Retinal pigment epithelial cell (primary cell): ENCODE measurements at regions not wholly inside any gene's neighbourhood (a gene's known extent, or its start where the extent isn't known, plus 50 kb on each side); places are given as distances from the start of the nearest gene placed in this dataset.

Experiments used
- DNase-seq: peaks from one replicate; pipeline ENCODE4 v3.0.0-alpha.2; 2010; ENCODE audit warnings: low read depth
- H3K4me3 ChIP-seq: 2 replicates; pipeline ENCODE4 v1.5.1; 2011; ENCODE audit warnings: mild to moderate bottlenecking, low read length, control low read depth, moderate library complexity
- TF ChIP-seq, protein P1 (sequence below): conservative IDR thresholded peaks from 2 replicates; pipeline ENCODE4 v1.5.1; 2011; ENCODE audit warnings: low read depth, low read length, control low read depth, inconsistent platforms

DNA sequence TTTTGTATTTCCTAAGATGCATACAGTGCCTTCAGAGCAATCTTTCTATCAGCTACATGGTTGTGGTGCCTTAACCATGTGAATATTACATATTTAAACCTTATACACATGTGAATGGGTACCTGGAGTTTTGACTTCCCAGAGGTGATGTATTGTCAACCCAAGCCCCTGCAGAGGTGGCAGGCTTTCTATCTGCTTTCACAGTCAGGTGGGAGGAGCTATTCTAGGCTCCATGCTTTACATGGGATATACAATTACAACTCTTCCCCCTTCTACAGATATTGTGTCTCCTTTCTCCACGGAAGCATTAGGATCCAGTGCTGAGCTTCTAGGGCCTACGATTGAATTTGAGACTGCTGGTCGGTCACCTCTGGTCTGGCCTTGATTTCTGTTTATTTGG is 89.8 kb upstream of the TUT7 start:
- no peak overlapping the region for H3K4me3 ChIP-seq
- DNase-seq = no peak

DNA sequence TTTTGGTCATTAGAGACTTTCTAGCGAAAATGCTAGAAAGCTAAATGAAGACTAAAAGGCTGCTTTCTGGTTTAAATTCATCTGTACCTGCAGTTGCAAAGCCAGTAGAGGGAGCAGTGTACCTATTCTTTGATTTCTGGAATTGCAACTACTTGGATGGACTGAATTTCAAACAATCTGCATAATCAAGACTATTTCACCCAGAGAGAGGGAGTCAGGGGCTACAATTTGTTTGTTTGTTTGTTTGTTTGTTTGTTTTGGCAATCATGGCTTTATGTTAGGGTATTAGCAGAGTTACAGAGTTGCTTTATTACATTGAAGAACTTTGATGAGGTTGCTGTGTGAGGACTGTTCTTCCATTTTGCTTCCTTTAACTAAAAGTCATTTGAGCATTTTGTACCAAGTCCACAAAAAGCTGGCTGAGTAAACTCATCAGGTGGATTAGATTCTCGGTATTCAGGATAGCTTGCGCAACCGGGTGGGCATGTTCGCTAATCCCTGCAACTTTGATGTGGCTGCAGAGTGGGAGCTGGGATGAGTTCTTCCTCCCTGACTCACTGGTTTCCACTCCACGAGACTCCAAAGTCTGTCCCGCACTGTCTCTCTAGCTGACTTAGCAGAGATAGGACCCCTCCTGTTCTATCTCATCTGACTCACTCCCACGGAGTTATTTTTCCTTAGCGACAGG is 80.0 kb upstream of the TUT7 start:
- H3K4me3 ChIP-seq = no peak overlapping the region
- DNase-seq = peak; percentile 65
- TF ChIP-seq, protein P1, sequence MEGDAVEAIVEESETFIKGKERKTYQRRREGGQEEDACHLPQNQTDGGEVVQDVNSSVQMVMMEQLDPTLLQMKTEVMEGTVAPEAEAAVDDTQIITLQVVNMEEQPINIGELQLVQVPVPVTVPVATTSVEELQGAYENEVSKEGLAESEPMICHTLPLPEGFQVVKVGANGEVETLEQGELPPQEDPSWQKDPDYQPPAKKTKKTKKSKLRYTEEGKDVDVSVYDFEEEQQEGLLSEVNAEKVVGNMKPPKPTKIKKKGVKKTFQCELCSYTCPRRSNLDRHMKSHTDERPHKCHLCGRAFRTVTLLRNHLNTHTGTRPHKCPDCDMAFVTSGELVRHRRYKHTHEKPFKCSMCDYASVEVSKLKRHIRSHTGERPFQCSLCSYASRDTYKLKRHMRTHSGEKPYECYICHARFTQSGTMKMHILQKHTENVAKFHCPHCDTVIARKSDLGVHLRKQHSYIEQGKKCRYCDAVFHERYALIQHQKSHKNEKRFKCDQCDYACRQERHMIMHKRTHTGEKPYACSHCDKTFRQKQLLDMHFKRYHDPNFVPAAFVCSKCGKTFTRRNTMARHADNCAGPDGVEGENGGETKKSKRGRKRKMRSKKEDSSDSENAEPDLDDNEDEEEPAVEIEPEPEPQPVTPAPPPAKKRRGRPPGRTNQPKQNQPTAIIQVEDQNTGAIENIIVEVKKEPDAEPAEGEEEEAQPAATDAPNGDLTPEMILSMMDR = peak; percentile 84

More for the DNA sequence above, 89.8 kb upstream of the TUT7 start:
- TF ChIP-seq, protein P1 = no peak

DNA sequence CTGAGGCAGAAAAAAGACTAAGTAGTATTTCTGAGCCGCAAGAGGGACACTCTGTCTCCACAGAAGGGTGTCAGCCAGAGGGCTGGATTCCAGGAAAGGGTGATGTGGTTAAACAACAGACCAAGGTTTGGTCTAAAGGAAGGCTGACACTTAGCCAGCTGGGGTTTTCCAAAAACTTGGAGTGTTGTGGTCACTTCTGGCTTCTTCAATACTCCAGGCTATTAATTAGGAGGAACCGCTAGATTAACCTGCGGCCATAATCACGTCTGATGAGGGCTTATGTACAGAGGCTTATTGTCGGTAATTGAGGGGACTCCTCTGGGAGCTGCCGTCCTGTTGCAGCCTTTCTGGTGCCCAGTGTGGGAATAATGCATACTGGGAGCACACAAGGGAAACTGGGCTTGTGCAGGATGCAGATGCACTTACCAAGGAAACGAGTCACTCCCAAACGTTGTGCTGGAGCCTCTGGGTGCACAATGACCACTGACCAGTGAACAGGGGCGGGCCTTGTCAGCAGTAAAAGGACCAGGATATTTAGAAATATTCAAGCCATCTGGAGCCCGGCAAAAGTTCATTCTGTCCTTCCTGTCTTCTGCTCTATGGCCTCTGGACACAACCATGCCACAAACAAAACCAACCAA is 70.2 kb upstream of the TUT7 start:
- H3K4me3 ChIP-seq = no peak overlapping the region
- TF ChIP-seq, protein P1 = no peak
- DNase-seq = peak; percentile 47

DNA sequence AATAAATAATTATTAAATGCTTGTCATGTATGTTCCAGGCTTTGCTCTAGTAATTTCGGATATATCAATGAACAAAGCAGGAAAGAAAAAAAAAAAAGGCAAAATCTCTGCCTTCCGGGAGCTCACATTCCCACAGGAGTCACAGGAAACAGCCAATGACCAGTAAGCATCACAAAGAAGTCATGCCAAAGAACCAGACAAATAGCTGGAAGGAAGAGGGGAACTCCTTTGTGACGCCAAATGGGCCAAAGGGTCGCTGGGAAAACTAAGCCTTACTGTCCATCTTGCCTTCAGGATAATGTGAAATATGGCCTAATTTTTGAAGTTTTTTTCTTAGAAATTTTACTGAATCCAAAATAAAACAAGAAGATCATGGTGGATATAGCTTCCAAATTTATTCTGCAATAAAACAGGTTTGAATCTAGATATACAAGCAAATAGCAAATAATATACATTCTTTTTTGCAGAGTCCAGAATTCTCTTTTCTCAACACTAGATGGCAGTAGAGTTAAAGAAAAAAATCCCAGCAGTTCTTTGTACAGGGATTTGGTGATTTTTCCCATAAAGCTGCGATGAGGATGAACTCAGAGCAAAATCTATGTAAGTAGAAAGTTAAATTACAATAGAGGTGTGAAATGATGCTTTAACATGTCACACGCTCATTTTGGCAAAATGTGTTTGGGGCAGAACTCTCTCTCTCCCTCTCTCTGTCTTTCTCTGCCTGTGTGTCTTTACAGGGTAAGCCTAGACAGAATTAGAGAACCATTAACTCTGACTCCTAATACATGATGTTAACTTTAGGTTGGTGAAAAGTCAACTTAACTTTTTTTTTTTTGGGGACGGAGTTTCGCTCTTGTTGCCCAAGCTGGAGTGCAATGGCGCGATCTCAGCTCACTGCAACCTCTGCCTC is 60.0 kb upstream of the TUT7 start:
- no peak for DNase-seq
- no peak overlapping the region for H3K4me3 ChIP-seq
- TF ChIP-seq, protein P1 = peak; percentile 53

DNA sequence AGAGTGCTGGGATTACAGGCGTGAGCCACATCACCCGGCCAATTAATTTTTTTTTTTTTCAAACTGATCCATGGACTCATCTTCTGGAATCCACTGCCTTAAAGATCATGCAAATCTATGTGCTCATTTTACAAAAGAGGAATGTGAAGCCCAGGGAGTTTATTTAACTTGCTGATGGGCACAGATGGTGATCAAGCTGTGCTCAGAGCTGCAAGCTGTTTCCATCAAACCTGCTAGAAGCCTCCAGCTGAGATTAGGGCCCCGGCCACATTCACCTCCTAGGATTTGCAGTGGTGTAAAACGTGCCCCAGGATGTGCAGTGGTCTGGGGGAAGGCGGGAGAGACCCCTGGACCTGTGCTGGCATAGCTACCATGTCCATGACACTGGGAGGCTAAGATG is 56.1 kb upstream of the TUT7 start:
- TF ChIP-seq, protein P1 = no peak
- H3K4me3 ChIP-seq = no peak overlapping the region
- no peak for DNase-seq

DNA sequence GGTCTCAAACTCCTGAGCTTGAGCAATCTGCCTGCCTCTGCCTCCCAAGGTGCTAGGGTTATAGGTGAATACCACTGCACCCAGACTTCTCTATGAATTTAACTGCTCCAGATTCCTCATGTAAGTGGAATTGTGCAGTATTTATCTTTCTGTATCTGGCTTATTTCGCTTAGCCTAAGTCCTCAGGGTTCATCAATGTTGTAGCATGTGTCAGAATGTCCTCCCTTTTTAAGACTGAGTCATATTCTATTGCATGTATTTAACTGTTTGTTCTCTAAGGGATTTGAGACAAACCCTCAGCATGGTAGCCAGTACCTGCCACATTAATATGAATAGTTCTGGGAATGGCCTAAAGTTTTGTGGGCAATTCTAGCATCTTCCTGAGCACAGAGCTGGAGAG is 53.9 kb upstream of the TUT7 start:
- no peak for DNase-seq
- TF ChIP-seq, protein P1 = no peak
- H3K4me3 ChIP-seq = no peak overlapping the region
